Femur (tissue), 1 donor: ENCODE measurements at regions not wholly inside any gene's neighbourhood (a gene's known extent, or its start where the extent isn't known, plus 50 kb on each side); places are given as distances from the start of the nearest gene placed in this dataset.
"Not testable (repeated sequence)": the region's sequence is repeated elsewhere in the genome, so short reads cannot be mapped to it uniquely, and the experiment has no call there.

Experiments used
- DNase-seq: peaks from one replicate; pipeline ENCODE4 v3.0.0-alpha.2; 2017

DNA sequence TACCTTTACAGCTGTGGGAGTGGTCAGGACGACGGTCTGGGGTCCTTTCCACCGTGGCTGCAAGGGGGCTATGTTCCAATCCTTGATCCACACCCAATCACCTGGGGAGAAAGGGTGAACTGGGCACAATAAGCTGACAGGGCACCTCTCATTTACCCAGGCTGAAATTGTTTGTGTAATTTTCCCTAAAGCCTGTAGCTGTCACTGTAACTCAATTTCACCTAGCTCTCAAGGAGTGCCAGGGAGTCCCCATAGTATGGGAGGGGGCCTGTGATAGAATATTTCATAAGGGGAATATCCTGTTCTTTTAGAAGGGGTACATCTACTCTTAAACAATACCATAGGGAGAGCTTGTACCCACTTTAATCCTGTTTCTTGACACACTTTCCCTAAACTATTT lies 51.7 kb upstream of the COX7C start:
- not testable (repeated sequence) for DNase-seq
